Endothelial cell (in vitro differentiated cells): ENCODE measurements at regions not wholly inside any gene's neighbourhood (a gene's known extent, or its start where the extent isn't known, plus 50 kb on each side); places are given as distances from the start of the nearest gene placed in this dataset.
"Not testable (repeated sequence)": the region's sequence is repeated elsewhere in the genome, so short reads cannot be mapped to it uniquely, and the experiment has no call there.

ENCODE experiments used
- DNase-seq: peaks from one replicate; pipeline ENCODE4 v3.0.0; 2021; ENCODE audit warnings: low spot score
- H3K27ac Mint-ChIP-seq: one replicate; pipeline ENCODE4 v1.8.0; 2021; ENCODE audit warnings: mixed read lengths, inconsistent platforms; ENCODE audit not compliant: unreplicated experiment
- H3K27me3 Mint-ChIP-seq: one replicate; pipeline ENCODE4 v1.8.0; 2021; ENCODE audit warnings: mild to moderate bottlenecking, moderate library complexity, mixed read lengths, inconsistent platforms; ENCODE audit not compliant: unreplicated experiment
- H3K36me3 Mint-ChIP-seq: one replicate; pipeline ENCODE4 v1.8.0; 2021; ENCODE audit warnings: mild to moderate bottlenecking, low read depth, mixed read lengths, inconsistent platforms; ENCODE audit not compliant: unreplicated experiment
- H3K4me1 Mint-ChIP-seq: one replicate; pipeline ENCODE4 v1.8.0; 2021; ENCODE audit warnings: mild to moderate bottlenecking, mixed read lengths, inconsistent platforms; ENCODE audit not compliant: unreplicated experiment
- H3K4me3 Mint-ChIP-seq: one replicate; pipeline ENCODE4 v1.8.0; 2021; ENCODE audit warnings: mild to moderate bottlenecking, mixed read lengths, inconsistent platforms; ENCODE audit not compliant: unreplicated experiment
- H3K9me3 Mint-ChIP-seq: one replicate; pipeline ENCODE4 v1.8.0; 2021; ENCODE audit warnings: mixed read lengths, inconsistent platforms; ENCODE audit not compliant: unreplicated experiment
- TF ChIP-seq, protein P1 (sequence below): fragments of 200-600 bp; sonication (generic); IDR thresholded peaks from one replicate; pipeline ENCODE4 v1.5.0; 2021; ENCODE audit warnings: antibody characterized with exemption; ENCODE audit not compliant: unreplicated experiment

DNA sequence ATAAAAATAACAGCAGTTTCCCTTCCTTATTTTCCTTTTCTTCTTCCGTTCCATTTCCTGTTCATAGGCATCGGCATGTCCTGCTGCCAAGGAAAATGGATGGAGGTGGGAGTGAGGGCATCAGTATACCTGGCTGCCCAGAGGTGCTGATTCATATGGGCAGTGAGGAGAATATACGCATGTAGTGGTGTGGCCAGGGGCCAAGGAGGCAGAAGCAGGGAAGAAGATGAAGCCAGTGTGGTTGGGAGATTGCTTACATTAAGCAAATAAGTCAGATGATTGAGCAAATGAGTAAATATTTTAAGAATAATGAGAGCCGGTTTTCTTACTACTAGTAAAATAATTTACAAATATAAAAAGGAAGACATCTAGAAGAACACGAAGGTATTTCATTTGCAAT is 344.9 kb upstream of the PAPPA start:
- Mint-ChIP-seq H3K27ac (no peak overlapping the region), H3K36me3 (no peaks in the 10 kb centered on the region), H3K4me3 (no peak overlapping the region), H3K27me3 (peaks cover 2% of the 10 kb centered on the region), H3K9me3 (no peaks in the 10 kb centered on the region), H3K4me1 (peaks cover 7% of the 10 kb centered on the region)
- TF ChIP-seq, protein P1, sequence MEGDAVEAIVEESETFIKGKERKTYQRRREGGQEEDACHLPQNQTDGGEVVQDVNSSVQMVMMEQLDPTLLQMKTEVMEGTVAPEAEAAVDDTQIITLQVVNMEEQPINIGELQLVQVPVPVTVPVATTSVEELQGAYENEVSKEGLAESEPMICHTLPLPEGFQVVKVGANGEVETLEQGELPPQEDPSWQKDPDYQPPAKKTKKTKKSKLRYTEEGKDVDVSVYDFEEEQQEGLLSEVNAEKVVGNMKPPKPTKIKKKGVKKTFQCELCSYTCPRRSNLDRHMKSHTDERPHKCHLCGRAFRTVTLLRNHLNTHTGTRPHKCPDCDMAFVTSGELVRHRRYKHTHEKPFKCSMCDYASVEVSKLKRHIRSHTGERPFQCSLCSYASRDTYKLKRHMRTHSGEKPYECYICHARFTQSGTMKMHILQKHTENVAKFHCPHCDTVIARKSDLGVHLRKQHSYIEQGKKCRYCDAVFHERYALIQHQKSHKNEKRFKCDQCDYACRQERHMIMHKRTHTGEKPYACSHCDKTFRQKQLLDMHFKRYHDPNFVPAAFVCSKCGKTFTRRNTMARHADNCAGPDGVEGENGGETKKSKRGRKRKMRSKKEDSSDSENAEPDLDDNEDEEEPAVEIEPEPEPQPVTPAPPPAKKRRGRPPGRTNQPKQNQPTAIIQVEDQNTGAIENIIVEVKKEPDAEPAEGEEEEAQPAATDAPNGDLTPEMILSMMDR = no peak
- no peak for DNase-seq

DNA sequence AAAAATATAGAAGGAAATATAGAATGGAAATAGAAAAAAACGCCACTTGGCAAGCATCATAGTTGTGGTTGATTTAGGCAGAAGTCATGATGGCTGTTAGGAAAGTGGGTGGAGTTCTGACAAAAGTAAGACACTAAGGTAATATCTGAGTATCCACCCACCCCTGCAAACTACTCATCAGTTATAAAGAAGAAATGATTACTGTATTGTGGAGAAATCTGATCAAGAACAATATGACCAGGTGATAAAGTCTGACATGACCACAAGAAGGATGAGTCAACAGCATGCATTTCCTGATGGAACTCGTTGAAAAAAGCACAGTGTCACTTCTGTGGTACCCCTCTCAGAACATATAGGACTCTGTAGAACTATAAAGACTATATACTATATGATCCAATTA is 343.4 kb upstream of the PAPPA start:
- TF ChIP-seq, protein P1 = no peak
- DNase-seq = no peak
- Mint-ChIP-seq H3K4me1 (peaks cover 7% of the 10 kb centered on the region), H3K9me3 (no peaks in the 10 kb centered on the region), H3K27ac (no peak overlapping the region), H3K4me3 (no peak overlapping the region), H3K27me3 (peaks cover 2% of the 10 kb centered on the region), H3K36me3 (no peaks in the 10 kb centered on the region)

DNA sequence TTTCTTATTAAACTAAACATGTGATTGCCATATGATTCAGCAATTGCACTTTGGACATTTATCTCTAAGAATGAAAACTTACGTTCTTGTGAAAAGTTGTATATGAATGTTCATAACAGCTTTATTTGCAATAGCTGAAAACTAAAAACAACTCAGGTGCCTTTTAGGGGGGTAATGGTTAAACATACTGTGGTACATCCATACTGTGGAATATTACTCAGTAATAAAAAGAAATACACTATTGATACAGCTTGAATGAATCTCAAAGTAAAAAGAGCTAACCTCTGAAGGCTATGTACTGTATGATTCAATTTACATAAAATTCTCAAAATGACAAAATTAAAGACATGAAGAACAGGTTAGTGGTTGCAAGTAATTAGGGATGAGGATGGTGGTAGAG is 339.5 kb upstream of the PAPPA start:
- Mint-ChIP-seq H3K27me3 (peaks cover 2% of the 10 kb centered on the region), H3K36me3 (no peaks in the 10 kb centered on the region), H3K9me3 (no peaks in the 10 kb centered on the region), H3K4me3 (no peak overlapping the region), H3K27ac (no peak overlapping the region), H3K4me1 (no peaks in the 10 kb centered on the region)
- no peak for DNase-seq
- TF ChIP-seq, protein P1 = no peak

DNA sequence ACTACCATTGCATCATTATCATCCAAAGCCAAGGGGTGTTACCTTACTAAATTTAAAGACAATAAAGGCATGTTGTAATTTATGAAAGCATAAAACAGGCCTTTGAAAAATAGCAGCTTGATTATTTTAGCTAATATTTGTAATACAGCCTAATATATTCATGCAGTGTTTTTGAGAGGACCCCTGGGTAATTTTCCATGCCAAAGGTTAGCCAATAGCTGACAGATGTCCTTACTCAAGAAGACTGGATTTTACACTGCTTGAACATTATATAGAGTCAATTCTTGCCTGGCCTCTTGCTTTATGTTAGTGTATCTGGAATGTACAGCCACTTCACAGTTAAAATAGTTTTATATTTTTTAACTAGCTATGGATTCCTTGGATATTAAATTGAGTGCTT is 337.8 kb upstream of the PAPPA start:
- peaks cover 2% of the 10 kb centered on the region for H3K27me3 Mint-ChIP-seq
- no peak for DNase-seq
- H3K9me3 Mint-ChIP-seq = no peaks in the 10 kb centered on the region
- H3K27ac Mint-ChIP-seq = no peak overlapping the region
- no peak overlapping the region for H3K4me3 Mint-ChIP-seq
- H3K36me3 Mint-ChIP-seq = no peaks in the 10 kb centered on the region
- TF ChIP-seq, protein P1 = no peak
- H3K4me1 Mint-ChIP-seq = no peaks in the 10 kb centered on the region

DNA sequence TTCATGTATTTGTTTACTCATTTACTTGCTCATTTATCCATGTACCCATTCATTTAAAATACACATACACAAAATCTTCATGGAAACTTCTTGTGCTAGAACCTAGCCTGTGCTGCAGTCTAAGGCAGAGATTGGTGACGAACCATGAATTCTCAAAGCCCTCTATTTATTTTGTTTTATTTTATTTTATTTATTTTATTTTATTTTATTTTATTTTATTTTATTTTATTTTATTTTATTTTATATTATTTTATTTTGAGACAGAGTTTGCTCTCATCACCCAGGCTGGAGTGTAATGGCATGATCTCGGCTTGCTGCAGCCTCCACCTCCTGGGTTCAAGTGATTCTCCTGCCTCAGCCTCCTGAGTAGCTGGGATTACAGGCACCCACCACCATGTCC is 334.9 kb upstream of the PAPPA start:
- H3K4me1 Mint-ChIP-seq = not testable (repeated sequence)

DNA sequence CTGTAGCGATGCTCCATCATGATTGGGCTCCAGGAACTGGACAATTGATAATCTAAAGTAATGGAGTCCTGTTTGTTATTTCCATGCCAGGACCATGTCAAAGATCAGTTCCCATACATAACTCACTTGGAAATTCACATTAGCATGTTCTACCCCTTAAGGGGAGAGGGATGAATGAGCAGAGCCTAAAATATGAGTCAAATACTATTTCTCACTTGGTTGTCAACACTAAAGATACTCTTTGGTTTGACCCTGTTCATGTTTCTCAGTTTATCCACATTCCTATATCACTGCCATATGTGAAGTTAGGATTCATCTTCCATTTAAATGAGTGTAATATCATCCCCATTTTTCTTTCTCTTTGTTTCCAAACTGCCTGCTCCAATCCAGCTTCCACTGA is 321.6 kb upstream of the PAPPA start:
- H3K4me1 Mint-ChIP-seq = peaks cover under 1% of the 10 kb centered on the region
- H3K27me3 Mint-ChIP-seq = no peaks in the 10 kb centered on the region
- H3K4me3 Mint-ChIP-seq = no peak overlapping the region
- no peaks in the 10 kb centered on the region for H3K36me3 Mint-ChIP-seq
- TF ChIP-seq, protein P1 = no peak
- H3K9me3 Mint-ChIP-seq = no peaks in the 10 kb centered on the region
- no peak overlapping the region for H3K27ac Mint-ChIP-seq
- no peak for DNase-seq

More for the DNA sequence above, 334.9 kb upstream of the PAPPA start:
- not testable (repeated sequence) for H3K9me3 Mint-ChIP-seq, DNase-seq, H3K4me3 Mint-ChIP-seq, H3K27me3 Mint-ChIP-seq, H3K36me3 Mint-ChIP-seq, H3K27ac Mint-ChIP-seq
